H1 (cell line): ENCODE measurements at regions not wholly inside any gene's neighbourhood (a gene's known extent, or its start where the extent isn't known, plus 50 kb on each side); places are given as distances from the start of the nearest gene placed in this dataset.

Source experiments
- CTCF ChIA-PET: fragments of 300-600 bp; sonication (Branson Sonifier 250); formaldehyde crosslinking; loops from one replicate; lab custom pipeline; 2021; ENCODE audit not compliant: partially characterized antibody; lab: Charles Lee
- POLR2A ChIA-PET: fragments of 300-600 bp; sonication (Branson Sonifier 250); formaldehyde crosslinking; loops from one replicate; lab custom pipeline; 2021; ENCODE audit warnings: inconsistent platforms; ENCODE audit not compliant: partially characterized antibody; lab: Charles Lee
- DNase-seq, 2 experiments: peaks; one replicate each; pipeline versions ENCODE4 v3.0.0 to v3.0.0-alpha.2; 2010 to 2022; ENCODE audit warnings: low spot score in 2 of 2, low read depth in 1 of 2, mixed read lengths in 1 of 2
- FAIRE-seq: peaks from 2 replicates; lab custom pipeline; 2011; peaks lifted over from hg19 to GRCh38; lab: Jason Lieb, UNC
- H2AFZ ChIP-seq: 2 replicates; pipeline ENCODE4 v1.8.1; 2012; ENCODE audit warnings: low read length, inconsistent platforms
- H2AK5ac ChIP-seq: 2 replicates; pipeline ENCODE4 v1.6.1; 2013; ENCODE audit warnings: low read depth, low read length
- H2BK120ac ChIP-seq: replicated peaks from 2 replicates; pipeline ENCODE3; 2013; ENCODE audit warnings: low read depth, low read length, inconsistent platforms
- H2BK12ac ChIP-seq: 2 replicates; pipeline ENCODE4 v1.6.1; 2013; ENCODE audit warnings: low read depth, low read length
- H2BK15ac ChIP-seq: 2 replicates; pipeline ENCODE4 v1.6.1; 2013; ENCODE audit warnings: low read length
- H2BK20ac ChIP-seq: 2 replicates; pipeline ENCODE4 v1.6.1; 2013; ENCODE audit warnings: low read length
- H2BK5ac ChIP-seq: 2 replicates; pipeline ENCODE4 v1.6.1; 2013; ENCODE audit warnings: low read depth, low read length
- H3K14ac ChIP-seq: 2 replicates; pipeline ENCODE4 v1.6.1; 2013; ENCODE audit warnings: inconsistent platforms; ENCODE audit not compliant: insufficient read length
- H3K18ac ChIP-seq: 2 replicates; pipeline ENCODE4 v1.6.1; 2013; ENCODE audit warnings: low read length; ENCODE audit errors: extremely low read depth
- H3K23ac ChIP-seq: 2 replicates; pipeline ENCODE4 v1.6.1; 2013; ENCODE audit warnings: inconsistent platforms; ENCODE audit not compliant: insufficient read length
- H3K23me2 ChIP-seq: 2 replicates; pipeline ENCODE4 v1.6.1; 2013; ENCODE audit warnings: low read depth, low read length
- H3K27ac ChIP-seq: 2 replicates; pipeline ENCODE4 v1.6.1; 2011; ENCODE audit warnings: low read depth, low read length, inconsistent platforms
- H3K27me3 ChIP-seq, 4 experiments: replicated peaks in 1 of 4; 1 replicate in 1 of 4; 2 replicates in 3 of 4; pipeline versions ENCODE4 v1.6.1 to v1.8.1; 2011 to 2013; ENCODE audit warnings: low read length in 3 of 4, mild to moderate bottlenecking in 3 of 4, inconsistent platforms in 2 of 4, mixed read lengths in 2 of 4, moderate library complexity in 1 of 4; ENCODE audit not compliant: control insufficient read depth in 3 of 4, insufficient read depth in 3 of 4; ENCODE audit errors: extremely low read depth in 1 of 4
- H3K36me3 ChIP-seq, 4 experiments: 2 replicates each; pipeline versions ENCODE4 v1.6.1 to v1.8.1; 2011 to 2013; ENCODE audit warnings: mild to moderate bottlenecking in 4 of 4, low read length in 3 of 4, moderate library complexity in 2 of 4, control low read depth in 1 of 4, inconsistent platforms in 1 of 4; ENCODE audit not compliant: insufficient read depth in 4 of 4, control insufficient read depth in 2 of 4
- H3K4ac ChIP-seq: replicated peaks from 2 replicates; pipeline ENCODE3; 2013; ENCODE audit warnings: low read length, low read depth, mixed read lengths, inconsistent platforms; ENCODE audit not compliant: insufficient read length
- H3K4me1 ChIP-seq, 4 experiments: replicated peaks in 1 of 4; 1 replicate in 1 of 4; 2 replicates in 3 of 4; pipeline versions ENCODE4 v1.6.1 to v1.8.1; 2011 to 2013; ENCODE audit warnings: low read length in 3 of 4, inconsistent platforms in 2 of 4, mixed read lengths in 1 of 4; ENCODE audit not compliant: insufficient read depth in 4 of 4, control insufficient read depth in 3 of 4
- H3K4me2 ChIP-seq, 2 experiments: 2 replicates each; pipeline versions ENCODE4 v1.6.1 to v1.8.1; 2011 to 2013; ENCODE audit warnings: low read depth in 2 of 2, low read length in 2 of 2, control low read depth in 1 of 2, inconsistent platforms in 1 of 2, mild to moderate bottlenecking in 1 of 2; ENCODE audit not compliant: insufficient read depth in 1 of 2
- H3K4me3 ChIP-seq, 4 experiments: fragments of 200-600, 300-600 bp in 1 of 4; sonication (generic), shearing (Covaris generic), sonication (Bioruptor Twin) in 1 of 4; 2 replicates each; pipeline versions ENCODE4 v1.5.1 to v1.8.1; 2011 to 2016; ENCODE audit warnings: low read length in 4 of 4, low read depth in 3 of 4, control low read depth in 2 of 4, inconsistent platforms in 2 of 4, mild to moderate bottlenecking in 2 of 4, mixed read lengths in 1 of 4, moderate library complexity in 1 of 4; ENCODE audit not compliant: insufficient read depth in 2 of 4; ENCODE audit errors: extremely low read depth in 1 of 4
- H3K56ac ChIP-seq: replicated peaks from 2 replicates; pipeline ENCODE3; 2013; ENCODE audit warnings: low read depth, mild to moderate bottlenecking, mixed read lengths, low read length, inconsistent platforms; ENCODE audit not compliant: insufficient read length
- H3K79me1 ChIP-seq: 2 replicates; pipeline ENCODE4 v1.6.1; 2013; ENCODE audit warnings: low read depth, low read length, control low read depth
- H3K79me2 ChIP-seq, 2 experiments: 2 replicates each; pipeline versions ENCODE4 v1.6.1 to v1.8.1; 2012 to 2013; ENCODE audit warnings: low read length in 2 of 2, mild to moderate bottlenecking in 2 of 2, inconsistent platforms in 1 of 2; ENCODE audit not compliant: insufficient read depth in 2 of 2, control insufficient read depth in 1 of 2
- H3K9ac ChIP-seq, 4 experiments: replicated peaks in 1 of 4; 1 replicate in 1 of 4; 2 replicates in 3 of 4; pipeline versions ENCODE4 v1.6.1 to v1.8.1; 2011 to 2013; ENCODE audit warnings: low read depth in 3 of 4, low read length in 3 of 4, control low read depth in 2 of 4, mild to moderate bottlenecking in 2 of 4, moderate library complexity in 2 of 4, inconsistent platforms in 1 of 4; ENCODE audit errors: extremely low read depth in 1 of 4
- H3K9me3 ChIP-seq, 2 experiments: 2 replicates each; pipeline versions ENCODE4 v1.6.1 to v1.8.1; 2012 to 2013; ENCODE audit warnings: mild to moderate bottlenecking in 2 of 2, moderate library complexity in 2 of 2, control low read depth in 1 of 2, inconsistent platforms in 1 of 2, low read depth in 1 of 2, low read length in 1 of 2, mixed read lengths in 1 of 2; ENCODE audit not compliant: insufficient read depth in 2 of 2
- H4K20me1 ChIP-seq, 2 experiments: replicated peaks in 1 of 2; 2 replicates each; pipeline versions ENCODE3 to v1.8.1; 2011 to 2013; ENCODE audit warnings: inconsistent platforms in 2 of 2, low read length in 2 of 2, mild to moderate bottlenecking in 1 of 2; ENCODE audit not compliant: insufficient read depth in 2 of 2, control insufficient read depth in 1 of 2
- H4K5ac ChIP-seq: 2 replicates; pipeline ENCODE4 v1.6.1; 2013; ENCODE audit warnings: low read length, low read depth, mixed read lengths, inconsistent platforms; ENCODE audit not compliant: insufficient read length
- H4K8ac ChIP-seq: 2 replicates; pipeline ENCODE4 v1.8.0; 2013; ENCODE audit warnings: mild to moderate bottlenecking, moderate library complexity, low read length, inconsistent platforms; ENCODE audit not compliant: insufficient read depth; ENCODE audit errors: extremely low read depth
- H4K91ac ChIP-seq: replicated peaks from 2 replicates; pipeline ENCODE3; 2013; ENCODE audit warnings: low read length, mixed read lengths, inconsistent platforms; ENCODE audit not compliant: insufficient read length
- ATF3 ChIP-seq: IDR thresholded peaks from 2 replicates; pipeline ENCODE4 v1.6.1; 2011; ENCODE audit warnings: low read depth, mild to moderate bottlenecking, low read length; ENCODE audit not compliant: insufficient read depth
- CBX5 ChIP-seq: fragments of 300-800, 300-1000 bp; sonication (generic); IDR thresholded peaks from 2 replicates; pipeline ENCODE4 v1.7.1; 2016; ENCODE audit warnings: antibody characterized with exemption, low read length, low read depth
- CHD1 ChIP-seq: IDR thresholded peaks from 2 replicates; pipeline ENCODE4 v1.6.1; 2012; ENCODE audit warnings: low read depth, low read length, improper control_type of control experiment
- EZH2 ChIP-seq: fragments of 200-600 bp; sonication (generic); IDR thresholded peaks from 2 replicates; pipeline ENCODE4 v1.7.1; 2012; ENCODE audit warnings: low read depth, mild to moderate bottlenecking, moderate library complexity, low read length, inconsistent platforms; ENCODE audit not compliant: severe bottlenecking
- JUN ChIP-seq: IDR thresholded peaks from 2 replicates; pipeline ENCODE4 v1.6.1; 2011; ENCODE audit warnings: low read depth, mild to moderate bottlenecking, improper control_type of control experiment, low read length
- KDM1A ChIP-seq: fragments of 200-600, 300-600 bp; sonication (generic); IDR thresholded peaks from 2 replicates; pipeline ENCODE4 v1.7.1; 2016; ENCODE audit warnings: mild to moderate bottlenecking, low read length, borderline replicate concordance
- KDM4A ChIP-seq: IDR thresholded peaks from one replicate; pipeline ENCODE4 v1.7.1; 2012; ENCODE audit warnings: low read depth, mild to moderate bottlenecking, moderate library complexity, low read length, inconsistent platforms; ENCODE audit not compliant: severe bottlenecking
- MAFK ChIP-seq: IDR thresholded peaks from 2 replicates; pipeline ENCODE4 v1.6.1; 2012; ENCODE audit warnings: low read depth, mild to moderate bottlenecking, improper control_type of control experiment, low read length
- SIX5 ChIP-seq: IDR thresholded peaks from 2 replicates; pipeline ENCODE4 v1.6.1; 2011; ENCODE audit warnings: mild to moderate bottlenecking, low read depth, low read length
- TAF7 ChIP-seq: optimal IDR thresholded peaks from 2 replicates; pipeline ENCODE3; 2011; ENCODE audit warnings: low read depth, mild to moderate bottlenecking, inconsistent platforms, low read length, moderate library complexity, borderline replicate concordance
- TBP ChIP-seq: IDR thresholded peaks from 2 replicates; pipeline ENCODE4 v1.6.1; 2011; ENCODE audit warnings: low read depth, low read length, improper control_type of control experiment
- TEAD4 ChIP-seq: IDR thresholded peaks from 2 replicates; pipeline ENCODE4 v1.6.1; 2012; ENCODE audit warnings: low read depth, low read length, inconsistent platforms, mixed read lengths
- USF2 ChIP-seq: IDR thresholded peaks from 2 replicates; pipeline ENCODE4 v1.6.1; 2011; ENCODE audit warnings: low read length, improper control_type of control experiment
- YY1 ChIP-seq: IDR thresholded peaks from 2 replicates; pipeline ENCODE4 v1.6.1; 2011; ENCODE audit warnings: low read depth, mild to moderate bottlenecking, low read length
- WGBS, 2 experiments: shearing (Covaris generic) in 1 of 2; methylation state at CpG; one replicate each; pipeline versions ENCODE4 v1.1.6 to v1.1.7; 2013 to 2015; ENCODE audit warnings: low lambda C conversion rate in 2 of 2, mixed read lengths in 2 of 2, inconsistent platforms in 1 of 2, low coverage in 1 of 2, missing lambda C conversion rate in 1 of 2; ENCODE audit not compliant: insufficient replicate concordance in 2 of 2, insufficient coverage in 1 of 2, insufficient read length in 1 of 2; ENCODE audit errors: extremely low coverage in 1 of 2, missing lambda C conversion rate in 1 of 2; 5-methylcytosine and 5-hydroxymethylcytosine counted together

- no peak overlapping the region for H2AK5ac ChIP-seq
- H3K9ac ChIP-seq = no peak overlapping the region
- H4K91ac ChIP-seq = no peak overlapping the region
- POLR2A ChIA-PET = no interaction called here
- H4K8ac ChIP-seq = no peak overlapping the region
- no peak overlapping the region for H3K4me2 ChIP-seq
- no peaks in the 10 kb centered on the region; a peak in 1 of 7 replicates for H3K4me1 ChIP-seq
- H2BK20ac ChIP-seq = no peak overlapping the region
- CTCF ChIA-PET = no interaction called here
- H3K79me2 ChIP-seq = no peaks in the 10 kb centered on the region
- H2BK5ac ChIP-seq = no peak overlapping the region
- H3K23ac ChIP-seq = no peak overlapping the region
- no peak overlapping the region for H3K4ac ChIP-seq
- no peak overlapping the region for H2BK120ac ChIP-seq
- no peak overlapping the region; the same call in 1 of the 2 replicates for H2AFZ ChIP-seq
- no peak overlapping the region for H2BK15ac ChIP-seq
- WGBS, 2 experiments = 83% methylated on average over 1 of the region's 1 CpG; no CpG with 5 or more reads in 1 of the 2 experiments
- no peak overlapping the region for H3K27ac ChIP-seq
- no peak overlapping the region for H3K14ac ChIP-seq
- no peaks in the 10 kb centered on the region for H3K79me1 ChIP-seq
- no peaks in the 10 kb centered on the region for H4K20me1 ChIP-seq
- H3K23me2 ChIP-seq = no peaks in the 10 kb centered on the region
- peaks cover 0 to 4% (median 0%) of the 10 kb centered on the region in 4 experiments; a peak in 2 of 8 replicates for H3K36me3 ChIP-seq
- no peak for DNase-seq
- no peak overlapping the region for H3K18ac ChIP-seq
- no peak for FAIRE-seq
- H3K56ac ChIP-seq = no peak overlapping the region
- H3K9me3 ChIP-seq = peaks cover 19 to 20% of the 10 kb centered on the region in 2 experiments
- H4K5ac ChIP-seq = no peak overlapping the region
- no peak overlapping the region for H3K4me3 ChIP-seq
- no peaks in the 10 kb centered on the region for H3K27me3 ChIP-seq
- H2BK12ac ChIP-seq = no peak overlapping the region
- TF ChIP-seq TAF7 (no peak), KDM4A (no peak), TBP (no peak), SIX5 (no peak), TEAD4 (no peak), MAFK (no peak), KDM1A (no peak), ATF3 (no peak), JUN (no peak), EZH2 (no peak), YY1 (no peak), CBX5 (no peak), USF2 (no peak), CHD1 (no peak)
These were observed 633.4 kb downstream of the PDHA2 start for GRCh38 chr4:96473246-96473645.
